ENCODE measurements at regions not wholly inside any gene's neighbourhood (a gene's known extent, or its start where the extent isn't known, plus 50 kb on each side); places are given as distances from the start of the nearest gene placed in this dataset.
A peak's percentile ranks its signal among the peaks of the same experiment; 100 is the strongest.

GRCh38 chr1:69221524-69221923 is 346.2 kb upstream of the LRRC7 start:
- H3K27me3 ChIP-seq (ENCODE audit: control insufficient read depth, insufficient read depth, low read length, poor library complexity, severe bottlenecking) = no peaks in the 10 kb centered on the region
- peak; percentile 69 for DNase-seq
- peaks cover 5% of the 10 kb centered on the region for H3K27me3 Mint-ChIP-seq (ENCODE audit: insufficient read depth)
- no peak overlapping the region for H3K9ac ChIP-seq (ENCODE audit: extremely low read depth, low read length, poor library complexity, severe bottlenecking)
- H3K4me3 ChIP-seq (ENCODE audit: low read length) = no peak overlapping the region
- 80% methylated on average over 1 of the region's 1 CpG; no CpG with 5 or more reads in 1 of the 2 experiments for WGBS, 2 experiments (ENCODE audit: insufficient coverage in 1 of 2, insufficient read length in 1 of 2)
- no peak overlapping the region for H3K4me3 Mint-ChIP-seq
- H3K27ac ChIP-seq (ENCODE audit: low read depth, low read length) = no peak overlapping the region
- H3K9me3 ChIP-seq (ENCODE audit: control insufficient read depth, low read length) = no peaks in the 10 kb centered on the region
- H3K9me3 Mint-ChIP-seq = no peaks in the 10 kb centered on the region
- no peaks in the 10 kb centered on the region for H3K4me1 Mint-ChIP-seq
- no peak overlapping the region for H3K27ac Mint-ChIP-seq
- no peaks in the 10 kb centered on the region for H3K36me3 ChIP-seq (ENCODE audit: control insufficient read depth, insufficient read depth, low read length)
- peak; percentile 73 for TF ChIP-seq CTCF (conservative IDR thresholded peaks at IDR 0.05)
- peaks cover 10% of the 10 kb centered on the region for H3K4me1 ChIP-seq (ENCODE audit: control insufficient read depth, insufficient read depth, low read length)
- no peaks in the 10 kb centered on the region for H3K36me3 Mint-ChIP-seq (ENCODE audit: low read depth)

GRCh38 chr1:69223156-69223555 is 344.6 kb upstream of the LRRC7 start:
- Histone ChIP-seq H3K36me3 (ENCODE audit: control insufficient read depth, insufficient read depth, low read length) (no peaks in the 10 kb centered on the region), H3K9me3 (ENCODE audit: control insufficient read depth, low read length) (no peaks in the 10 kb centered on the region), H3K27me3 (ENCODE audit: control insufficient read depth, insufficient read depth, low read length, poor library complexity, severe bottlenecking) (no peaks in the 10 kb centered on the region), H3K9ac (ENCODE audit: extremely low read depth, low read length, poor library complexity, severe bottlenecking) (no peak overlapping the region), H3K27ac (ENCODE audit: low read depth, low read length) (no peak overlapping the region), H3K4me3 (ENCODE audit: low read length) (no peak overlapping the region), H3K4me1 (ENCODE audit: control insufficient read depth, insufficient read depth, low read length) (peaks cover 10% of the 10 kb centered on the region)
- DNase-seq = no peak
- Mint-ChIP-seq H3K4me3 (no peak overlapping the region), H3K4me1 (no peaks in the 10 kb centered on the region), H3K27me3 (ENCODE audit: insufficient read depth) (peaks cover 5% of the 10 kb centered on the region), H3K36me3 (ENCODE audit: low read depth) (no peaks in the 10 kb centered on the region), H3K27ac (no peak overlapping the region), H3K9me3 (no peaks in the 10 kb centered on the region)
- no peak for TF ChIP-seq CTCF (conservative IDR thresholded peaks at IDR 0.05)
- 96% methylated on average over 1 of the region's 1 CpG; no CpG with 5 or more reads in 1 of the 2 experiments for WGBS, 2 experiments (ENCODE audit: insufficient coverage in 1 of 2, insufficient read length in 1 of 2)

DNA sequence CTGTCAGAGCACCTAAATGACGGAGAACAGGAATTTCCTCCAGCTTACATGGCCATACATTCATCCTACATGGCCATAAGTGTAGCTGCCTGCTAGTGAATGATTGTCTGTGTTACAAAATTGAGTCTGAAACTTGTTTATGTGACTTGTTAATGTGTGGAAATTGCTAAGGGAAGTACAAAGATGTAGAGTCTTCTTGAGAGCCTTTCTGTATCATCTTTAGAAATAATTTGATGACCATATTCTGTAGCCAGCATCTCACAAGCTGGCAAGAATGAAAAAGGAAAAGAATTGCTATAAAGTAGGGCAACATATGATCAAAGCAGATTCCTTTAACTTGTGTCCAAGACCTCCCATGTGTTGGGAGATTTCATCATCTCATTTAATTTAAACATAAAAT is 339.2 kb upstream of the LRRC7 start:
- Histone ChIP-seq H3K9me3 (ENCODE audit: control insufficient read depth, low read length) (no peaks in the 10 kb centered on the region), H3K4me1 (ENCODE audit: control insufficient read depth, insufficient read depth, low read length) (no peaks in the 10 kb centered on the region), H3K27me3 (ENCODE audit: control insufficient read depth, insufficient read depth, low read length, poor library complexity, severe bottlenecking) (no peaks in the 10 kb centered on the region), H3K4me3 (ENCODE audit: low read length) (no peak overlapping the region), H3K36me3 (ENCODE audit: control insufficient read depth, insufficient read depth, low read length) (no peaks in the 10 kb centered on the region), H3K27ac (ENCODE audit: low read depth, low read length) (no peak overlapping the region), H3K9ac (ENCODE audit: extremely low read depth, low read length, poor library complexity, severe bottlenecking) (no peak overlapping the region)
- no peaks in the 10 kb centered on the region for H3K9me3 Mint-ChIP-seq
- H3K4me3 Mint-ChIP-seq = no peak overlapping the region
- H3K4me1 Mint-ChIP-seq = peaks cover 18% of the 10 kb centered on the region
- WGBS, 2 experiments (ENCODE audit: insufficient coverage in 1 of 2, insufficient read length in 1 of 2) = 0% methylated on average over 1 of the region's 1 CpG; no CpG with 5 or more reads in 1 of the 2 experiments
- no peak overlapping the region for H3K27ac Mint-ChIP-seq
- no peaks in the 10 kb centered on the region for H3K36me3 Mint-ChIP-seq (ENCODE audit: low read depth)
- TF ChIP-seq CTCF (conservative IDR thresholded peaks at IDR 0.05) = no peak
- no peaks in the 10 kb centered on the region for H3K27me3 Mint-ChIP-seq (ENCODE audit: insufficient read depth)
- DNase-seq = no peak

Measured in endodermal cell (in vitro differentiated cells).